Mesodermal cell (in vitro differentiated cells): ENCODE measurements at regions not wholly inside any gene's neighbourhood (a gene's known extent, or its start where the extent isn't known, plus 50 kb on each side); places are given as distances from the start of the nearest gene placed in this dataset.

ENCODE experiments used
- H3K27ac ChIP-seq: 2 replicates; pipeline ENCODE4 v1.7.0; 2013; ENCODE audit warnings: mild to moderate bottlenecking, low read depth, low read length, moderate library complexity; ENCODE audit not compliant: severe bottlenecking
- H3K36me3 ChIP-seq: 2 replicates; pipeline ENCODE4 v1.7.1; 2013; ENCODE audit warnings: mild to moderate bottlenecking, low read length, moderate library complexity; ENCODE audit not compliant: control insufficient read depth, insufficient read depth
- H3K4me1 ChIP-seq: one replicate; pipeline ENCODE4 v1.7.1; 2013; ENCODE audit warnings: mild to moderate bottlenecking, low read length; ENCODE audit not compliant: insufficient read depth, control insufficient read depth, poor library complexity, severe bottlenecking
- H3K4me3 ChIP-seq: 2 replicates; pipeline ENCODE4 v1.7.0; 2013; ENCODE audit warnings: low read length, control low read depth, mild to moderate bottlenecking; ENCODE audit not compliant: insufficient read depth, poor library complexity, severe bottlenecking; ENCODE audit errors: extremely low read depth
- H3K9me3 ChIP-seq: 2 replicates; pipeline ENCODE4 v1.7.1; 2013; ENCODE audit warnings: mild to moderate bottlenecking, low read length, moderate library complexity; ENCODE audit not compliant: control insufficient read depth
- WGBS, 2 experiments: methylation state at CpG; one replicate each; pipeline ENCODE4 v1.1.5; 2013; ENCODE audit warnings: missing lambda C conversion rate in 2 of 2; ENCODE audit not compliant: insufficient coverage in 2 of 2; 5-methylcytosine and 5-hydroxymethylcytosine counted together

DNA sequence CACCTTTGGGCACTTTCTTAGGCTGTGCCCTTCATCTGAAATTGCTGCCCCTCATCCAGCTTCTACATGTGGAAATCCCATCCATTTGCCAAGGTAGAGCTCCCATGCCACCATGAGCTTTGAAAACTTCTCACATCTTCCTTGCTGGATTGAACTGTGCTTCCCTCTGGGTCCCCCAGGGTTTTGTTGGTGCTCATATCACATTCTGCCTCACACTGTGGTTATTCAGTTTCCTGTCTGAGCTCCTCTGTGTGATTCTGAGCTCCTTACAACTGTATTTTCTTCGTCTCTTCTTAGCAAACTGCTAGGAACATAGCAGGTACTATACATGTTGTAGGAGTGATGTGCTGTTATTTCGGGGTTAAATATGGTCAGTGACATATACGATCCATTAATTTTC, 74.9 kb upstream of the KL start:
- no peak overlapping the region for H3K4me3 ChIP-seq
- H3K27ac ChIP-seq = no peak overlapping the region
- no peaks in the 10 kb centered on the region for H3K4me1 ChIP-seq
- H3K9me3 ChIP-seq = peaks cover 10% of the 10 kb centered on the region
- WGBS, 2 experiments = 100% methylated on average over 2 of the region's 3 CpGs; no CpG with 5 or more reads in 1 of the 2 experiments
- no peaks in the 10 kb centered on the region for H3K36me3 ChIP-seq

DNA sequence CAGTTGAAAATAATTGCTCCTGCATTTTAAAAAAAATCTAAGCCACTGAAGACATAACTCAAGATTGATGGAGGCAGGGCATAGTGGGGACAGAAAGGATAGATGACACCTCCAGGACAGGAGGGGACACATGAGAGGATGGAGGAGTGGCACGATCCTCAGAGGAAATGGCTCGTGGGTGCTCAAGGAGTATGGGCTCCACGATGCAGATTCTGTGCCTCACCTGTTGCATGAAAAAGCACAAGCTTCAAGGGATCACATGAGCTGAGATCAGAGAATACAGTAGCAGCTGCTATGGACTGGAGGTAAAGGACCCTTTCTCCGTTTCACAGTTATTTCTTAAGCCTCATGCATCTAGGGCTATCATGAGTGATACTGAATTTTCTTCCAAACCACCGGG, 69.7 kb upstream of the KL start:
- H3K27ac ChIP-seq = no peak overlapping the region
- no peaks in the 10 kb centered on the region for H3K36me3 ChIP-seq
- H3K4me1 ChIP-seq = no peaks in the 10 kb centered on the region
- H3K4me3 ChIP-seq = no peak overlapping the region
- WGBS, 2 experiments = 87 to 96% methylated on average over 3 to 4 of the region's 5 CpGs
- H3K9me3 ChIP-seq = no peaks in the 10 kb centered on the region

DNA sequence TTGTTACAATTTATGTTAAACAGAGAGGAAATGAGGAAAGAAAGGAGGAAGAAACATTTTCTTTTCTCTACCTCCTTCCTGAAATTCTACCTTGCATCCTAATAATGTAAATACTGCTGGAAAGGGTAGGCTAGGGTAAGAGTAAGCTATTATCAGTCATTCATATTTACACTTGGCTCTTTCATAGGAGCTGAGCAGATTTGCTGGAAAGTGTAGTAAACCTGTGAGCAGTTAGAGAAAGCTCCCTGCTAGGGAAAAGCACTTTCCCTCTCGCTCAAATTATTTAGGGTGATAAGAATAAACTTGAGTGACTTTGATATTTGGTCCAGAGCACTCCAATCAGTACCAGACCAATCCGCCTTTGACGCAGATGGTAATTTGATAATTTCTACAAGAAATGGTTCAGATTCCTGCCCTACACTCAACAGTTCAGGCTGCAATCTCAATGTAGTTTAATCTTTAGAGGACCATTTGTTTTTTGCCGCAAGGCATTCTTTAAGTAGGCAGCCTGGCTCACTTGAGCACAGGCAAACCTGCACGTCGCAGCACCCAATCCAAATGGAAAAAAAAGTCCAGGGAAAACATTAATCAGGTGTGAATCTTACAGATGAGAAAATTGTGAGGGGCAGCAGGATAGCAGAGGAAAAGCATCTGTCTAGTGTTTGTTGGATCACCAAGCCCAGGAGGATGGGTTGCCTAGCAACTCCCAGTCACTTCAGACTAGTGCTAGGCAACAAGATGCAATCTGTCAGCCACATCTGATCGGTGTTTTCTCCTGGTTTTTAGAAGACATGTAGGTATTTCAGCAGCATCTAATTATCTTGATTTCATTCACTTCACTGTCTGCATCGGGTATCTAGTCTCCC, 68.6 kb upstream of the KL start:
- Histone ChIP-seq H3K36me3 (no peaks in the 10 kb centered on the region), H3K4me1 (no peaks in the 10 kb centered on the region), H3K4me3 (no peak overlapping the region), H3K27ac (no peak overlapping the region), H3K9me3 (no peaks in the 10 kb centered on the region)
- WGBS, 2 experiments = 87 to 89% methylated on average over 4 to 7 of the region's 8 CpGs

DNA sequence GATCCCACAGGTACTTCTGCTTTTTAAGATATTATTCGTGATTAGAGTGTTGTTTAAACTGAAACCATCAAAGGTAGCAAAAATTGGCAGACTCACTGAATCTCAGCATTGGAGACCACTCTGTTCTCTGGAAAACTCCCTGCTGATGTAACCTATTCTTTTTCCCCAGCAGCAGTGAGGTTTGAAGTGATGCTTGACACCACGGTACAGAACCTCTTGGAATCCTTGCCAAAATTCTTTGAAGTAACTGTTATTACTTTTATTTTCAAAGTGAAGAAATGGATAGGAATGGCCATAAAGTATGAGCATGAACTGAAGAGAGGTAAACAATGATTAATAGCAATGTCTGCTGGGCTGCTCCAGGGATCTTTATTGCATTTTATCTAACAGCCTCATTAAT, 66.4 kb upstream of the KL start:
- Histone ChIP-seq H3K4me3 (no peak overlapping the region), H3K4me1 (no peaks in the 10 kb centered on the region), H3K27ac (no peak overlapping the region), H3K36me3 (no peaks in the 10 kb centered on the region), H3K9me3 (no peaks in the 10 kb centered on the region)
- WGBS, 2 experiments = 90% methylated on average over 2 of the region's 2 CpGs

DNA sequence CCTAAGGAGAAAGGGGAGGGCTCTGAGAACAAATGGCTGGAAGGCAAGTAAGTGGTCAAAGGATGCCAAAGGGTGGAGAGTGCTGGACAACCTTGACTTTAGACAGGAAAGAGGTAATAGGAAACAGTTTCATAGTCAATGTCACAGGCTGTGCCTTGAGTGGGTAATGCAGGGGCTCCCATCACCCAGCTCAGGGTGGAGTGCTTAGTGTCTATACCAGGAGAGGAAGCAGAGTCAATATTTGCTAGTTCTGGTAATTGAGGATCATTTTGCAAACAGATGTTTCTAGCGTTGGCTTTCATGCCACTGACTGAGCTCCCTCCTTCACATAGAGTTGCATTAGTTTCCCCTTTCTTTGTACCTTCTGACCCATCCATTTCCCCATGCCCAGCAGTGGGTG, 64.6 kb upstream of the KL start:
- WGBS, 2 experiments = 78 to 80% methylated on average over 1 of the region's 1 CpG
- no peak overlapping the region for H3K4me3 ChIP-seq
- no peaks in the 10 kb centered on the region for H3K4me1 ChIP-seq
- H3K36me3 ChIP-seq = no peaks in the 10 kb centered on the region
- H3K9me3 ChIP-seq = no peaks in the 10 kb centered on the region
- H3K27ac ChIP-seq = no peak overlapping the region

DNA sequence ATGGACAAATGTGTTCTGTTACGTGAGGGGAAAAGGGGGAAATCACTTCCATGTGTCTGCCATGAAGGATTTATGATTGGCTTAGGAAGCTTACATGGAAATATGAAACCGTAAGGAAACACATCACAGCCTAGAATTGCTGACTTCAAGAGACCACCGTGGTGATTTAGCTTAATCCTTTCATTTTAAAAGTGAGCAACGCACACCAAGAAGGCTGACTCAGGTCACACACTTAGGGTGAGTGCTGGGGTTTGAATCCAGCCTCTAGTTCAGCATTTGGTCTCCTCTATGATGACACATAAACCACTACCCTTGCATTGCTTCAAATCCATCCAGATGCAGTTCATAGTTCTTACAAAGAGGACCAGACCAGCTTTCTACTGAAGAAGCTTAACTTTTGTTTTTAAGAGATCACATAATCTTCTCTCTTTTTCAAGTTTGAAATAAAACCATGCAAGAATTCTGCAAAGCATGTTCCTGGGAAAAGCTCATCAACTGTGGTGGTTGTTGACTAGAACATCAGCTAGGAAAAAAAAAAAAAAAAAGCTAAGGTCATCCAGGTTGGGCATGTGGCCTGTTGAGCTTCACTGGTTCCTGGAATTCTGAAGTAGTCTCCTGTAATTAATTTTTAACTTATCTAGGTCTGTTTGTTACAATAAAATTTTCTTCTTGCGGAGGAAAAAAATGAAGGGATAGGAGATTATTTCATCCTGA, 60.2 kb upstream of the KL start:
- H3K4me3 ChIP-seq = no peak overlapping the region
- WGBS, 2 experiments = 86 to 96% methylated on average over 4 of the region's 5 CpGs

DNA sequence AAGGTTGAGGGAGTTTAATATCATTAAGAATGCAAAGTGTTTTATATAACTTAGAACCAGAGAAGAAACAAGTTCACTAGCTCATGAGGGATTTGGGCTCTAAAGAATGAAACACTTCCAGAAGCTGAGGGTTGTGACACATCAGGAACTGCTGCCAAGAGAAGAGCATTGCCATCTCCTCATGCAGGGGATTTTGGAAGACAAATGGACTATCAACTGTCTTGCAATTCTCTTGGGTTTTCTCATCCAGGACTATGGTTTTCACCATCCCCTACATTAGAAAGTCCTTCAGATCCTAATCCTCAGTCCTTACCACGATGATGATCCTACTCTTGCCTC, 59.7 kb upstream of the KL start:
- no peak overlapping the region for H3K27ac ChIP-seq

More for the DNA sequence above, 60.2 kb upstream of the KL start:
- Histone ChIP-seq H3K27ac (no peak overlapping the region), H3K36me3 (no peaks in the 10 kb centered on the region), H3K9me3 (no peaks in the 10 kb centered on the region), H3K4me1 (no peaks in the 10 kb centered on the region)

DNA sequence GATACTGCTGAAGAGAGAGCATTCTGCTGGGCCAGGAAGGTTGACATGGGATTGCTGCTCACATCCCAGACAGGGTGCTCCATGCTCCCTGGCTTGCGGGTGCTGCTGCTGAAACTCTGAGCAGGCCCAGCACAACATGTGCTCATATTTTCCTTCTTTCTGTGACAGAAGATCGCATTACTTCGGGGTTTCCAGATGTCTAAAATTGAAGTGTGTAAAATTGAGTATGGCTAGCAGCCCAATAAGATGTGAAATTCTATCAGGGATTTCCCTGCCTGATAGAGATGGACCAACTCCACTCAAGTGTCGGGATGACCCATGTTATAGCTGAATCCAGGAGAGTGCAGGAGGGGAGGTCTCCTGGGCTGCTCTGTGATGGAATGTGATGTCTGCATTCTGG, 55.6 kb upstream of the KL start:
- Histone ChIP-seq H3K4me1 (no peaks in the 10 kb centered on the region), H3K4me3 (no peak overlapping the region), H3K27ac (no peak overlapping the region), H3K9me3 (no peaks in the 10 kb centered on the region), H3K36me3 (no peaks in the 10 kb centered on the region)
- WGBS, 2 experiments = 85 to 100% methylated on average over 2 to 3 of the region's 4 CpGs

More for the DNA sequence above, 59.7 kb upstream of the KL start:
- H3K9me3 ChIP-seq = no peaks in the 10 kb centered on the region
- 80% methylated on average over 1 of the region's 1 CpG; no CpG with 5 or more reads in 1 of the 2 experiments for WGBS, 2 experiments
- H3K4me1 ChIP-seq = no peaks in the 10 kb centered on the region
- no peak overlapping the region for H3K4me3 ChIP-seq
- no peaks in the 10 kb centered on the region for H3K36me3 ChIP-seq

GRCh38 chr13:32961724-32962123, 54.5 kb upstream of the KL start:
- no peaks in the 10 kb centered on the region for H3K9me3 ChIP-seq
- WGBS, 2 experiments = 100% methylated on average over 1 of the region's 1 CpG
- no peaks in the 10 kb centered on the region for H3K36me3 ChIP-seq

DNA sequence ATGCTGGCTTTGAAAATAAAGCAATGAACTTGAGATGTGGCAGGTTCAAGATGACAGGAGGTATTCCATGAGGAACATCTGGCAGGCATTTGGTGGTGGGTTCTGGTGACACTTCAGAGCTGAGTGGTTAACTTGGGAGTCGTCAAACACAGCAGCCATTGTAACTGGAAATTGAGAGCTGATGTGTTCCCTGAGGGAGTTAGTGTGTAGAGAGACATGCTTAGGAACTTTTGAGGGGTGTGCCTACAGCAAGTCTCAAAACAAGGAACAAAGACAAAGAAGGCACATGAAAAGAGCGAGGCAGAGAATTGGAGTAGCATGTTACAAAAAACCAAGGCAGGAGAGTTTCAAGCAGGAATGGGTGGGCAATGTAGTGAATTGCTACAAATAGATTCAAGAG, 53.9 kb upstream of the KL start:
- no peak overlapping the region for H3K4me3 ChIP-seq
- H3K36me3 ChIP-seq = no peaks in the 10 kb centered on the region
- no peak overlapping the region for H3K27ac ChIP-seq
- H3K9me3 ChIP-seq = no peaks in the 10 kb centered on the region
- H3K4me1 ChIP-seq = no peaks in the 10 kb centered on the region
- WGBS, 2 experiments = 91 to 96% methylated on average over 2 of the region's 2 CpGs

More at GRCh38 chr13:32961724-32962123, 54.5 kb upstream of the KL start:
- H3K4me1 ChIP-seq = no peaks in the 10 kb centered on the region
- H3K4me3 ChIP-seq = no peak overlapping the region
- H3K27ac ChIP-seq = no peak overlapping the region

DNA sequence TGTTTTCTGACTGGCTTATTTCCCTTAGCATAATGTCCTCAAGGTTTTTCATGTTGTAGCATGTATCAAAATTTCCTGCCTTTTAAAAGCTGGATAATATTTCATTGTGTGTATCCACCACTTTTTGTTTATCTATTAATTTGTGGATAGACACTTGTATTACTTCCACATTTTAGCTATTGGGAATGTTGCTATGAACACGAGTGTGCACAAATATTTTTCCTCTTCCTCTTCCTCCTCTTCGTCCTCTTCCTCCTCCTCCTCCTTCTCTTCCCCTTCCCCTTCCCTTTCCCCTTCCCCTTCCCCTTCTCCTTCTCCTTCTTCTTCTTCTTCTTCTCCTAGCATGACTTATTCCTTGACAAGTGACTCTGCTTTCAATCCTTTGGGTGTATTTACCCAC, 51.2 kb upstream of the KL start:
- no peak overlapping the region for H3K27ac ChIP-seq
- H3K9me3 ChIP-seq = no peaks in the 10 kb centered on the region
- H3K4me3 ChIP-seq = no peak overlapping the region
- no peaks in the 10 kb centered on the region for H3K4me1 ChIP-seq
- no peaks in the 10 kb centered on the region for H3K36me3 ChIP-seq
- WGBS, 2 experiments = 80 to 88% methylated on average over 1 to 2 of the region's 2 CpGs
